Activated CD4-positive, alpha-beta T cell treated with anti-CD3 and anti-CD28 coated beads, Interleukin-2, amount 10 ng/mL, durations not matched to agents 7 days and 5 days (primary cell): ENCODE measurements at regions not wholly inside any gene's neighbourhood (a gene's known extent, or its start where the extent isn't known, plus 50 kb on each side); places are given as distances from the start of the nearest gene placed in this dataset.

Source experiments
- CTCF ChIA-PET: fragments of 350-600 bp; sonication (Branson Sonifier 250); formaldehyde crosslinking; loops from one replicate; lab custom pipeline; 2021; ENCODE audit warnings: antibody characterized with exemption; lab: Charles Lee
- POLR2A ChIA-PET: fragments of 350-600 bp; sonication (Branson Sonifier 250); formaldehyde crosslinking; loops from one replicate; lab custom pipeline; 2021; ENCODE audit warnings: antibody characterized with exemption; lab: Charles Lee
- DNase-seq: peaks from one replicate; pipeline ENCODE4 v3.0.0-alpha.2; 2020
- H3K27ac Mint-ChIP-seq: one replicate; pipeline ENCODE4 v1.8.0; 2021; ENCODE audit warnings: mild to moderate bottlenecking, moderate library complexity, mixed read lengths
- H3K27me3 Mint-ChIP-seq: one replicate; pipeline ENCODE4 v1.8.0; 2021; ENCODE audit warnings: mixed read lengths
- H3K36me3 Mint-ChIP-seq: one replicate; pipeline ENCODE4 v1.8.0; 2021; ENCODE audit warnings: low read depth, mixed read lengths
- H3K4me1 Mint-ChIP-seq: one replicate; pipeline ENCODE4 v1.8.0; 2021; ENCODE audit warnings: mixed read lengths
- H3K4me3 Mint-ChIP-seq: one replicate; pipeline ENCODE4 v1.8.0; 2021; ENCODE audit warnings: mild to moderate bottlenecking, moderate library complexity, mixed read lengths
- H3K9me3 Mint-ChIP-seq: one replicate; pipeline ENCODE4 v1.8.0; 2021; ENCODE audit warnings: mixed read lengths

DNA sequence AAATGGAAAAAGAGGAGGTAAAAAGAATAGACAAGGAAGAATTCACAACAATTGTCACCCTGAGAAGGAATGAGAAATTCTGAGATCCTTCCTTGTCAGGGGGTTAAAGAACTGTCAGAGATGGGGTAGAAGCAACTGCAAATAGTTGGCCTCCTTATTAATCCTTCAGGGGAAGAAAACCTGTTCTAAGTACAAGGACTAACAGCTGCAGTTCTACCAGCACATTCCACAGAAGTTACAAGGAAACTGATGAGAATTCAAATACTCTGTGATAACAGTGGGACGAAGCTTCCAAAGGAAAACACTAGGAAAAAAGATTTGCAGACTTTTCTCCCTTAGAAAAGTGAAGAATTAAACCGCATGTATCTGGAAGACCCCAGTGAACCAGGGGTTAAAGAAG, 93.7 kb downstream of the OR2K2 start:
- POLR2A ChIA-PET = no interaction called here
- no peaks in the 10 kb centered on the region for H3K9me3 Mint-ChIP-seq
- H3K27ac Mint-ChIP-seq = no peak overlapping the region
- H3K4me3 Mint-ChIP-seq = no peak overlapping the region
- no peaks in the 10 kb centered on the region for H3K36me3 Mint-ChIP-seq
- no peak for DNase-seq
- H3K27me3 Mint-ChIP-seq = no peaks in the 10 kb centered on the region
- no peaks in the 10 kb centered on the region for H3K4me1 Mint-ChIP-seq
- CTCF ChIA-PET = interaction anchor here (0.6 to 0.9 kb wide), 3 partner anchors 200 to 395 kb away, joined by 3 to 5 read pairs (median 3); partner anchors contain the start of gene DNAJC25

GRCh38 chr9:111233963-111234362, 96.1 kb downstream of the OR2K2 start:
- Mint-ChIP-seq H3K36me3 (no peaks in the 10 kb centered on the region), H3K4me3 (no peak overlapping the region), H3K27me3 (no peaks in the 10 kb centered on the region), H3K27ac (no peak overlapping the region), H3K4me1 (no peaks in the 10 kb centered on the region), H3K9me3 (no peaks in the 10 kb centered on the region)
- ChIA-PET CTCF (no interaction called here), POLR2A (no interaction called here)
- no peak for DNase-seq

GRCh38 chr9:111232997-111233790, 96.8 kb downstream of the OR2K2 start:
- Mint-ChIP-seq H3K4me3 (no peak overlapping the region), H3K36me3 (no peaks in the 10 kb centered on the region), H3K9me3 (no peaks in the 10 kb centered on the region), H3K27me3 (no peaks in the 10 kb centered on the region), H3K27ac (no peak overlapping the region), H3K4me1 (no peaks in the 10 kb centered on the region)
- ChIA-PET POLR2A (no interaction called here), CTCF (no interaction called here)
- DNase-seq = no peak

DNA sequence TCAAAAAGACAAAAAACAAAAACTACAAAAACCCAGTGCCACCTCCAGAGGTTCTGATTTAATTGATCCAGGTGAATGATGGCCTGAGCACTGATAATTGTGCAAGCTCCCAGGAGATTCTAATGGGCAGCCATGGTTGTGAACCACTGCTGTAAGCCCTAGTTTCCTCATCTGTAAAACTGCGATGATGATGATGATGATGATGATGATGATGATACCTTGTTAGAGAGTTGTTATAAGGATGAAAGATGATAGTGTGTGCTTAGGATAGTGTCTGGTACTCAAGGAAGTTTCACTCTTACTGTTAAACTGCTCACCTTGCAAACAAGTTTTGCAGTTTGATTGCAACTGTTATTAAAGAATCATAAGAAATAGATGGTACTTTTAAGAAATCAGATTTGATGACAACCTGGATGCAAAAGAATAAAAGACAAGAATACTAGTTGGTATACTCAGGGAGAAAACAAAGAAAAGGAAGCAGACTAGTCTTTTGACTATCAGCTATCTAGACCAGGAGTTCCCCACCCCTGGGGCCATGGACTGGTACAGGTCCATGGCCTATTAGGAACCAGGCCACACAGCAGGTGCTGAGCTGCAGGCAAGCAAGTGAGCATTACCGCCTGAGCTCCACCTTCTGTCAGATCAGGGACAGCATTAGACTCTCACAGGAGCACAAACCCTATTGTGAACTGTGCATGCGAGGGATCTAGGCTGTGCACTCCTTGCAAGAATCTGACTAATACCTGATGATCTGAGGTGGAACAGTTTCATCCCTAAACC, 98.0 kb downstream of the OR2K2 start:
- H3K4me1 Mint-ChIP-seq = no peaks in the 10 kb centered on the region
- H3K27ac Mint-ChIP-seq = no peak overlapping the region
- ChIA-PET CTCF (no interaction called here), POLR2A (no interaction called here)
- H3K36me3 Mint-ChIP-seq = no peaks in the 10 kb centered on the region
- no peaks in the 10 kb centered on the region for H3K27me3 Mint-ChIP-seq
- H3K9me3 Mint-ChIP-seq = no peaks in the 10 kb centered on the region
- no peak overlapping the region for H3K4me3 Mint-ChIP-seq
- no peak for DNase-seq

DNA sequence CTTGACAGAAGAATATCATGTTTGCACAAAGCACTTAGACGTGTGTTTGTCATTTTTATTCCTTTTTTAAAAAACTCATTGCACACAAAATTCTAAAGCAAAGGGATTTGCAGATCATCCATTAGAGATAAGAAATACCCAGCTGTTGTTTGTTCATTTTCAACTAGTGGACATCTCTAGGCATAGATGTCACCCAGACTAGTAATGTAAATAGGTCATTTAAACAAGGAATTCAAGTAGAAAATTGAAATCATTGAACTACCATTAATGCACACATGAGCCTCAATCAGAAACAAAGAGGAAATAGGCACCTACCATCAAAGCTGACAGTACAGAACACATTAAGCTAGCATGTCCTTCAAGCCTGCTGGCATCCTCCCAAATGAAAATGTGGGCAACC, 107.3 kb downstream of the OR2K2 start:
- ChIA-PET POLR2A (no interaction called here), CTCF (no interaction called here)
- no peak for DNase-seq
- Mint-ChIP-seq H3K36me3 (no peaks in the 10 kb centered on the region), H3K4me3 (no peak overlapping the region), H3K4me1 (no peaks in the 10 kb centered on the region), H3K27ac (no peak overlapping the region), H3K9me3 (peaks cover 2% of the 10 kb centered on the region), H3K27me3 (no peaks in the 10 kb centered on the region)

DNA sequence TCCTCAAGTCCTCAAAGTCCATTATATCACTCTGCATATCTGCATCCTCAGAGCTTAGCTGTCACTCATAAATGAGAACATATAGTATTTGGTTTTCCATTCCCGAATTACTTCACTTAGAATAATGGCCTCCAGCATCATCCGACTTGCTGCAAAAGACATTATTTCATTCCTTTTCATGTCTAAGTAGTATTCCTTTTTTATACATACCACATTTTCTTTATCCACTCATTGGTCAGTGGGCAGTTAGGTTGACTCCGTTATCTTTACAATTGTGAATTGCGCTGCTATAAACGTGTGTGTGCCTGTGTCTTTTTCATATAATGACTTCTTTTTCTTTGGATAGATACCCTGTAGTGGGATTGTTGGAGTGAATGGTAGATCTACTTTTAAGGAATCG, 117.2 kb downstream of the OR2K2 start:
- no peak for DNase-seq
- POLR2A ChIA-PET = no interaction called here
- Mint-ChIP-seq H3K27ac (no peak overlapping the region), H3K36me3 (no peaks in the 10 kb centered on the region), H3K9me3 (no peaks in the 10 kb centered on the region), H3K4me3 (no peak overlapping the region), H3K4me1 (no peaks in the 10 kb centered on the region), H3K27me3 (no peaks in the 10 kb centered on the region)
- CTCF ChIA-PET = no interaction called here

DNA sequence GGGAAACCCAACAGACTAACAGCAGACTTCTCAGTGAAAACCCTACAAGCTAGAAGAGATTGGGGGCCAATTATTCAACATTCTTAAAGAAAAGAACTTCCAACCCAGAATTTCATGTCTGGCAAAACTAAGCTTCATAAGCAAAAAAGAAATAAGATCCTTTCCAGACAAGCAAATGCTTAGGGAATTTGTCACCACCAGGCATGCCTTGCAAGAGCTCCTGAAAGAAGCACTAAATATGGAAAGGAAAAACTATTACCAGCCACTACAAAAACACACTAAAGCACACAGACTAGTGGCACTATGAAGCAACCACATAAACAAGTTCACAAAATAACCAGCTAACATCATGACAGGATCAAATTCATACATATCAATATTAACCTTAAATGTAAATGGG, 131.1 kb downstream of the OR2K2 start:
- H3K9me3 Mint-ChIP-seq = peaks cover 11% of the 10 kb centered on the region
- H3K4me3 Mint-ChIP-seq = no peak overlapping the region
- no peak overlapping the region for H3K27ac Mint-ChIP-seq
- no peak for DNase-seq
- ChIA-PET CTCF (no interaction called here), POLR2A (no interaction called here)
- H3K36me3 Mint-ChIP-seq = no peaks in the 10 kb centered on the region
- no peaks in the 10 kb centered on the region for H3K4me1 Mint-ChIP-seq
- no peaks in the 10 kb centered on the region for H3K27me3 Mint-ChIP-seq

DNA sequence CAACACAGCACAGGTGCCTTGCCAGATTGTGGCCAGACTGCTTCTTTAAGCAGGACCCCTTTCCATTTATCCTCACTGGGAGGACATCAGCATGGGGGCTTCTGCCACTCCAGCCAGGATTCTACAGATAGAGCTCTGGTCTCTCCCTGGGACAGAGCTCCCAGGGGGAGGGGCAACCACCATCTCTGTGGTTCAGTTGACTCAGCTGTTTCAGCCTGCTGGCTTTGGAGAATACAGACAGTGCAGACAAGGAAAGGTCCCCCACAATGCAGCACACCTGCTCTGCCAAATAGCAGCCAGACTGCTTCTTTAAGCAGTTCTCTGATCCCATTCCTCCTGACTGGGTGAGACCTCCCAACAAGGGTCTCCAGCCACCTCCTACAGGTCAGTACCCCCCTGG, 132.8 kb downstream of the OR2K2 start:
- POLR2A ChIA-PET = no interaction called here
- H3K9me3 Mint-ChIP-seq = peaks cover 3% of the 10 kb centered on the region
- no peaks in the 10 kb centered on the region for H3K4me1 Mint-ChIP-seq
- no peaks in the 10 kb centered on the region for H3K36me3 Mint-ChIP-seq
- DNase-seq = no peak
- no peaks in the 10 kb centered on the region for H3K27me3 Mint-ChIP-seq
- H3K4me3 Mint-ChIP-seq = no peak overlapping the region
- no peak overlapping the region for H3K27ac Mint-ChIP-seq
- CTCF ChIA-PET = no interaction called here

GRCh38 chr9:111195766-111196165, 134.3 kb downstream of the OR2K2 start:
- ChIA-PET CTCF (no interaction called here), POLR2A (no interaction called here)
- Mint-ChIP-seq H3K4me1 (no peaks in the 10 kb centered on the region), H3K27me3 (no peaks in the 10 kb centered on the region), H3K4me3 (no peak overlapping the region), H3K9me3 (peaks cover 3% of the 10 kb centered on the region), H3K36me3 (no peaks in the 10 kb centered on the region), H3K27ac (no peak overlapping the region)
- no peak for DNase-seq

DNA sequence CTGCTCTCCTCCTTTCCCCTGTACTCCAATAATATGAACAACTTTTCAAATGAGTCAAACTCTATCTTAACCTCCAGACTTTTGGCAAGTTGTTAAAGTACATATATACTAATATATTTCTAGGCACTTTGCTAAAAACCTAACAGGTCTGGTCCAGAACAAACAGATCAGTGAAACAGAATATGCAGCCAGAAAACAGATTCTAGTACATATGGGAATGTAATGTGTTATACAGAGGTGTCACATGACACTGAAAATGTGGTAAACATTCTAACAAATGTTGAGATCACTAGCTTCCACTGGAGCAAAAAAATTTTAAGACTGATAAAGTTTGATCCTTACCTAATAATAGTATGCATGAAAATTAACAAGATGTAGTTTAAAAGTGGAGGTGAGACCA, 136.9 kb downstream of the OR2K2 start:
- Mint-ChIP-seq H3K4me3 (no peak overlapping the region), H3K4me1 (no peaks in the 10 kb centered on the region), H3K27me3 (no peaks in the 10 kb centered on the region), H3K27ac (no peak overlapping the region), H3K9me3 (no peaks in the 10 kb centered on the region), H3K36me3 (no peaks in the 10 kb centered on the region)
- ChIA-PET POLR2A (no interaction called here), CTCF (no interaction called here)
- DNase-seq = no peak

DNA sequence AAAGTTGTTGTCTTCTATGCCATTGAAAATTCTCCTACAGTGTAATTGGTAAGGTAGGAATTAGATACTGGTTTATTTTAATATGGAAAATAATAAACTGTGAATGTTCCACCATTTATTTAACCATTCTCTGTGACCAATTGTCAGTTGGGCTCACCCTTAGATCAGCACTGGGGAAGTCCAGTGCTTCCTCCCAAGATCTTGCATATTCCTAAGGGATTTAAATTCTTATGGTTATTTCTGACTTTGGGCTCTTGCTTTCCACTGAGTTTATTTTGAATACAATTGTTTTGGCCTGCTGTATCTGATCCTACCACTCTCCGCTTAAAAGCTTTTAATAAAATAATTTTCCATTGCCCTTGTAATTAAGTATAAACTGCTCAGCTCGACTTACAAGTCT, 137.4 kb downstream of the OR2K2 start:
- ChIA-PET CTCF (no interaction called here), POLR2A (no interaction called here)
- Mint-ChIP-seq H3K27me3 (no peaks in the 10 kb centered on the region), H3K36me3 (no peaks in the 10 kb centered on the region), H3K9me3 (no peaks in the 10 kb centered on the region), H3K4me3 (no peak overlapping the region), H3K4me1 (no peaks in the 10 kb centered on the region), H3K27ac (no peak overlapping the region)
- no peak for DNase-seq

GRCh38 chr9:111190347-111190746, 139.7 kb downstream of the OR2K2 start:
- no peak for DNase-seq
- no peaks in the 10 kb centered on the region for H3K9me3 Mint-ChIP-seq
- no peak overlapping the region for H3K27ac Mint-ChIP-seq
- POLR2A ChIA-PET = no interaction called here
- H3K4me1 Mint-ChIP-seq = no peaks in the 10 kb centered on the region
- H3K27me3 Mint-ChIP-seq = no peaks in the 10 kb centered on the region
- CTCF ChIA-PET = interaction anchor here (0.6 kb wide), 1 partner anchor 972 kb away, joined by 3 read pairs; no protein-coding TSS in a partner anchor
- no peak overlapping the region for H3K4me3 Mint-ChIP-seq
- H3K36me3 Mint-ChIP-seq = no peaks in the 10 kb centered on the region

- CTCF ChIA-PET = no interaction called here
- Mint-ChIP-seq H3K36me3 (no peaks in the 10 kb centered on the region), H3K27ac (no peak overlapping the region), H3K4me3 (no peak overlapping the region), H3K4me1 (no peaks in the 10 kb centered on the region), H3K27me3 (no peaks in the 10 kb centered on the region), H3K9me3 (no peaks in the 10 kb centered on the region)
- POLR2A ChIA-PET = no interaction called here
- no peak for DNase-seq
Observed at GRCh38 chr9:111187376-111187775, 142.6 kb downstream of the OR2K2 start.
